ENCODE measurements at regions not wholly inside any gene's neighbourhood (a gene's known extent, or its start where the extent isn't known, plus 50 kb on each side); places are given as distances from the start of the nearest gene placed in this dataset.
A peak's percentile ranks its signal among the peaks of the same experiment; 100 is the strongest.

- DNase-seq, result no peak
Observed at GRCh38 chr10:33579996-33580395, 245.5 kb upstream of the NRP1 start.

GRCh38 chr10:33573606-33574005, 239.1 kb upstream of the NRP1 start:
- no peak for DNase-seq

GRCh38 chr10:33571616-33572015, 237.1 kb upstream of the NRP1 start:
- DNase-seq, result peak; percentile 31

- no peak for DNase-seq
Observed at GRCh38 chr10:33570495-33570894, 236.0 kb upstream of the NRP1 start.

GRCh38 chr10:33569702-33570101, 235.2 kb upstream of the NRP1 start:
- DNase-seq, result no peak

GRCh38 chr10:33566426-33566825, 232.0 kb upstream of the NRP1 start:
- DNase-seq, result no peak

- DNase-seq, result no peak
Observed at GRCh38 chr10:33566001-33566400, 231.5 kb upstream of the NRP1 start.

- DNase-seq, result no peak
Observed at GRCh38 chr10:33565231-33565630, 230.8 kb upstream of the NRP1 start.

- peak; percentile 71 for DNase-seq
Observed at GRCh38 chr10:33559105-33559504, 224.6 kb upstream of the NRP1 start.

- DNase-seq, result no peak
Observed at GRCh38 chr10:33557313-33557712, 222.8 kb upstream of the NRP1 start.

GRCh38 chr10:33556620-33557019, 222.2 kb upstream of the NRP1 start:
- no peak for DNase-seq

GRCh38 chr10:33556103-33556502, 221.6 kb upstream of the NRP1 start:
- DNase-seq, result no peak

GRCh38 chr10:33553748-33554571, 219.5 kb upstream of the NRP1 start:
- no peak for DNase-seq

GRCh38 chr10:33552290-33552689, 217.8 kb upstream of the NRP1 start:
- DNase-seq, result no peak

- no peak for DNase-seq
Observed at GRCh38 chr10:33550811-33551210, 216.3 kb upstream of the NRP1 start.

GRCh38 chr10:33547976-33548375, 213.5 kb upstream of the NRP1 start:
- no peak for DNase-seq

GRCh38 chr10:33546031-33546430, 211.6 kb upstream of the NRP1 start:
- DNase-seq, result no peak

GRCh38 chr10:33542752-33543505, 208.5 kb upstream of the NRP1 start:
- DNase-seq, result peak; percentile 19

- no peak for DNase-seq
Observed at GRCh38 chr10:33539116-33539515, 204.6 kb upstream of the NRP1 start.

- peak; percentile 36 for DNase-seq
Observed at GRCh38 chr10:33537066-33537465, 202.6 kb upstream of the NRP1 start.

GRCh38 chr10:33536508-33536907, 202.0 kb upstream of the NRP1 start:
- no peak for DNase-seq

- DNase-seq, result peak; percentile 14
Observed at GRCh38 chr10:33535866-33536265, 201.4 kb upstream of the NRP1 start.

GRCh38 chr10:33534416-33534815, 199.9 kb upstream of the NRP1 start:
- DNase-seq, result no peak

- no peak for DNase-seq
Observed at GRCh38 chr10:33533612-33534011, 199.1 kb upstream of the NRP1 start.
